Neural progenitor cell (in vitro differentiated cells): ENCODE measurements at regions not wholly inside any gene's neighbourhood (a gene's known extent, or its start where the extent isn't known, plus 50 kb on each side); places are given as distances from the start of the nearest gene placed in this dataset.

Source experiments
- DNase-seq: peaks from one replicate; pipeline ENCODE4 v3.0.0-alpha.2; 2016; ENCODE audit warnings: low spot score
- H2AFZ ChIP-seq: fragments of 200-600 bp; sonication (generic); replicated peaks from 2 replicates; pipeline ENCODE4 v1.6.1; 2016; ENCODE audit warnings: antibody characterized with exemption
- H3F3A ChIP-seq: fragments of 200-600 bp; sonication (generic); 2 replicates; pipeline ENCODE4 v1.6.1; 2016; ENCODE audit warnings: antibody characterized with exemption, low read depth
- H3K27ac ChIP-seq: fragments of 200-600 bp; sonication (generic); 2 replicates; pipeline ENCODE4 v1.5.1; 2016; ENCODE audit warnings: mild to moderate bottlenecking
- H3K27me3 ChIP-seq: fragments of 200-600 bp; sonication (generic); 2 replicates; pipeline ENCODE4 v1.6.1; 2016; ENCODE audit warnings: mild to moderate bottlenecking, moderate library complexity
- H3K36me3 ChIP-seq: fragments of 200-600 bp; sonication (generic); 2 replicates; pipeline ENCODE4 v1.5.1; 2016
- H3K4me1 ChIP-seq: fragments of 200-600 bp; sonication (generic); 2 replicates; pipeline ENCODE4 v1.6.1; 2016; ENCODE audit warnings: mixed run types
- H3K4me2 ChIP-seq: fragments of 200-600 bp; sonication (generic); 2 replicates; pipeline ENCODE4 v1.6.1; 2016
- H3K4me3 ChIP-seq: fragments of 200-600 bp; sonication (generic); 2 replicates; pipeline ENCODE4 v1.5.1; 2016
- H3K79me2 ChIP-seq: fragments of 200-600 bp; sonication (generic); 2 replicates; pipeline ENCODE4 v1.6.1; 2016; ENCODE audit warnings: low read depth
- H3K9ac ChIP-seq: fragments of 200-600 bp; sonication (generic); 2 replicates; pipeline ENCODE4 v1.6.1; 2016
- H3K9me3 ChIP-seq: fragments of 200-600 bp; sonication (generic); 2 replicates; pipeline ENCODE4 v1.5.1; 2016; ENCODE audit warnings: low read depth
- H4K20me1 ChIP-seq: fragments of 200-600 bp; sonication (generic); 2 replicates; pipeline ENCODE4 v1.6.1; 2016; ENCODE audit warnings: low read depth
- H3K27ac Mint-ChIP-seq: 3 replicates; pipeline ENCODE4 v1.8.0; 2021; ENCODE audit warnings: mixed read lengths
- H3K27me3 Mint-ChIP-seq: 2 replicates; pipeline ENCODE4 v1.8.0; 2022; ENCODE audit warnings: low read depth, mild to moderate bottlenecking, inconsistent platforms, moderate library complexity, mixed read lengths; ENCODE audit not compliant: insufficient read depth
- H3K36me3 Mint-ChIP-seq: 3 replicates; pipeline ENCODE4 v1.8.0; 2021; ENCODE audit warnings: mixed read lengths
- H3K4me1 Mint-ChIP-seq: 3 replicates; pipeline ENCODE4 v1.8.0; 2021; ENCODE audit warnings: mixed read lengths
- H3K4me3 Mint-ChIP-seq: 3 replicates; pipeline ENCODE4 v1.8.0; 2021; ENCODE audit warnings: mild to moderate bottlenecking, moderate library complexity, mixed read lengths
- H3K9me3 Mint-ChIP-seq: 3 replicates; pipeline ENCODE4 v1.8.0; 2020; ENCODE audit warnings: mixed read lengths
- EZH2 ChIP-seq: fragments of 200-600 bp; sonication (generic); IDR thresholded peaks from 2 replicates; pipeline ENCODE4 v1.6.1; 2017; ENCODE audit warnings: antibody characterized with exemption, mild to moderate bottlenecking, moderate library complexity
- EZH2phosphoT487 ChIP-seq: fragments of 200-600 bp; sonication (generic); IDR thresholded peaks from 2 replicates; pipeline ENCODE4 v1.6.1; 2017; ENCODE audit warnings: antibody characterized with exemption
- TF ChIP-seq, protein P1 (sequence below): fragments of 200-600 bp; sonication (generic); IDR thresholded peaks from 2 replicates; pipeline ENCODE4 v1.5.1; 2017; ENCODE audit warnings: antibody characterized with exemption, mild to moderate bottlenecking

DNA sequence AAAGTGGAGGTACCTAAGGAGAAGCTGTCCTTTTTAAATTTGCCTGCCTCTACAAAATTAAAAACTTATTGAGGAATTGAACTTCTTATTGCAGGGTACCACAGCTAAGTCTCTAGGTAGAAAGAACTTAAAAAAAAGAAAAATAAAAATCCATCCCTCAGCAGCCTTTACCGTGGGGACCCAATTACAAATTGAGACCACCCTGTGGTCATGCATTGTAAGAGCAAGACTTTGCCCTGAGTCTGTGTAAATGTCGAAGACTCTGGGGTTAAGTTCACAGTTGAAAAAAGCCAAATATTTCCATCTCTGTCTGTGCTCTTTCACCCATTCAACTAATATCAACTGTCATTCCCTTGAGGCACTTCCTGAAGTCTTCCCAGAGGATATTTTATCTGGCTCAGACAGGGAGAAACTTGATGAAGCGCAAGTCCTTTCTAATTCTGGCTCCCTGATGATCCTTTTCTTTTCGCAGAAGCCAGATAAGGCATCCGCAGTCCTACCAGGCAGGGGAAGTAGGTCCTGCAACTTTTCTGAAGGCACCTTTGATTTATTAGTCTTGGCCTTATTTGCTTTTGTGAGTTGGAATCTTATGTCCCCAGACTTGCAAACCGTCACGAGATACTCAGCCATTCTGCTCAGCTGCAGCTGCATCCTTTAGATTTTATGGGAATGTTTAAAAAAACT lies 323.8 kb upstream of the WWC1 start:
- Histone ChIP-seq H3K9me3 (no peaks in the 10 kb centered on the region), H4K20me1 (no peaks in the 10 kb centered on the region), H3K4me2 (no peak overlapping the region), H3K4me3 (no peak overlapping the region), H3K27me3 (no peaks in the 10 kb centered on the region), H3K36me3 (no peaks in the 10 kb centered on the region), H3K4me1 (peaks cover 9% of the 10 kb centered on the region), H3F3A (no peaks in the 10 kb centered on the region), H3K9ac (no peak overlapping the region), H3K27ac (no peak overlapping the region), H2AFZ (no peak overlapping the region), H3K79me2 (no peaks in the 10 kb centered on the region)
- Mint-ChIP-seq H3K27ac (no peak overlapping the region), H3K36me3 (peaks cover 7% of the 10 kb centered on the region), H3K4me1 (peaks cover 35% of the 10 kb centered on the region), H3K9me3 (peaks cover 4% of the 10 kb centered on the region), H3K4me3 (no peak overlapping the region), H3K27me3 (peaks cover 6% of the 10 kb centered on the region)
- TF ChIP-seq, protein P1, sequence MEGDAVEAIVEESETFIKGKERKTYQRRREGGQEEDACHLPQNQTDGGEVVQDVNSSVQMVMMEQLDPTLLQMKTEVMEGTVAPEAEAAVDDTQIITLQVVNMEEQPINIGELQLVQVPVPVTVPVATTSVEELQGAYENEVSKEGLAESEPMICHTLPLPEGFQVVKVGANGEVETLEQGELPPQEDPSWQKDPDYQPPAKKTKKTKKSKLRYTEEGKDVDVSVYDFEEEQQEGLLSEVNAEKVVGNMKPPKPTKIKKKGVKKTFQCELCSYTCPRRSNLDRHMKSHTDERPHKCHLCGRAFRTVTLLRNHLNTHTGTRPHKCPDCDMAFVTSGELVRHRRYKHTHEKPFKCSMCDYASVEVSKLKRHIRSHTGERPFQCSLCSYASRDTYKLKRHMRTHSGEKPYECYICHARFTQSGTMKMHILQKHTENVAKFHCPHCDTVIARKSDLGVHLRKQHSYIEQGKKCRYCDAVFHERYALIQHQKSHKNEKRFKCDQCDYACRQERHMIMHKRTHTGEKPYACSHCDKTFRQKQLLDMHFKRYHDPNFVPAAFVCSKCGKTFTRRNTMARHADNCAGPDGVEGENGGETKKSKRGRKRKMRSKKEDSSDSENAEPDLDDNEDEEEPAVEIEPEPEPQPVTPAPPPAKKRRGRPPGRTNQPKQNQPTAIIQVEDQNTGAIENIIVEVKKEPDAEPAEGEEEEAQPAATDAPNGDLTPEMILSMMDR, result peak; percentile 32
- no peak for TF ChIP-seq EZH2
- peak; percentile 13 for DNase-seq

DNA sequence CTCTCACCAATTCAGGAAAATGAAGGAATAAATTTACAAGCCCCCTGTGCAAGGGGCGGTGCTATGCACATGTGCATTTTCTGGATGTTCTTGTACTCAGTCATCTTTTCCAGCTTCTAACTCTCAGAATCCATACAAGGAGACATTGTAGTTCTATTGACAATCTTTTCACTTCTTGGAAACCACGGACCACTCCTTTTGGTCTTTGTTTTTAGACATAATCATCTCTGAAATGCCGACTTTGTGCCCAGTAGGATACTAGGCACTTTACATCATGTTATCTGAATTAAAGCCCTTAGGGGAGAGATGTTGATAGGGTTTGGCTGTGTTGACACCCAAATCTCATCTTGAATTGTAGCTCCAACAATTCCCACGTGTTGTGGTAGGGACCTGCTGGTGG lies 322.6 kb upstream of the WWC1 start:
- H3K4me3 ChIP-seq, result no peak overlapping the region
- H3K27me3 ChIP-seq, result no peaks in the 10 kb centered on the region
- H3K27me3 Mint-ChIP-seq, result peaks cover 6% of the 10 kb centered on the region
- no peaks in the 10 kb centered on the region for H3K36me3 ChIP-seq
- H3K4me2 ChIP-seq, result no peak overlapping the region
- H2AFZ ChIP-seq, result no peak overlapping the region
- peaks cover 44% of the 10 kb centered on the region for H3K4me1 Mint-ChIP-seq
- H3K9me3 ChIP-seq, result no peaks in the 10 kb centered on the region
- H4K20me1 ChIP-seq, result no peaks in the 10 kb centered on the region
- TF ChIP-seq, protein P1, result no peak
- no peak for TF ChIP-seq EZH2phosphoT487
- no peak for TF ChIP-seq EZH2
- H3K36me3 Mint-ChIP-seq, result peaks cover 4% of the 10 kb centered on the region
- peaks cover 9% of the 10 kb centered on the region for H3K4me1 ChIP-seq
- no peak for DNase-seq
- no peaks in the 10 kb centered on the region for H3F3A ChIP-seq
- H3K79me2 ChIP-seq, result no peaks in the 10 kb centered on the region
- H3K9me3 Mint-ChIP-seq, result peaks cover 4% of the 10 kb centered on the region
- H3K27ac ChIP-seq, result no peak overlapping the region
- no peak overlapping the region for H3K4me3 Mint-ChIP-seq
- no peak overlapping the region for H3K9ac ChIP-seq
- H3K27ac Mint-ChIP-seq, result peak overlapping the region; percentile 81

GRCh38 chr5:167969998-167970397 lies 321.4 kb upstream of the WWC1 start:
- Histone ChIP-seq H3K4me1 (peaks cover 4% of the 10 kb centered on the region), H3K27me3 (no peaks in the 10 kb centered on the region), H3K79me2 (no peaks in the 10 kb centered on the region), H3K9me3 (no peaks in the 10 kb centered on the region), H3F3A (no peaks in the 10 kb centered on the region), H4K20me1 (no peaks in the 10 kb centered on the region), H2AFZ (no peak overlapping the region), H3K27ac (no peak overlapping the region), H3K4me3 (no peak overlapping the region), H3K9ac (no peak overlapping the region), H3K4me2 (no peak overlapping the region), H3K36me3 (no peaks in the 10 kb centered on the region)
- DNase-seq, result no peak
- no peak overlapping the region for H3K4me3 Mint-ChIP-seq
- H3K4me1 Mint-ChIP-seq, result peaks cover 38% of the 10 kb centered on the region
- H3K36me3 Mint-ChIP-seq, result peaks cover 4% of the 10 kb centered on the region
- H3K27me3 Mint-ChIP-seq, result peaks cover 6% of the 10 kb centered on the region
- TF ChIP-seq EZH2 (no peak), EZH2phosphoT487 (no peak)
- TF ChIP-seq, protein P1, result no peak
- peaks cover 4% of the 10 kb centered on the region for H3K9me3 Mint-ChIP-seq
- H3K27ac Mint-ChIP-seq, result no peak overlapping the region
